HEK293 (cell line): ENCODE measurements at regions not wholly inside any gene's neighbourhood (a gene's known extent, or its start where the extent isn't known, plus 50 kb on each side); places are given as distances from the start of the nearest gene placed in this dataset.

Source experiments
- CTCF ChIA-PET: fragments of 350-600 bp; formaldehyde crosslinking; extraction: SDS; loops from one replicate; lab custom pipeline; 2021; ENCODE audit warnings: antibody characterized with exemption; lab: Yijun Ruan, JAX
- POLR2A ChIA-PET: fragments of 300-600 bp; formaldehyde crosslinking; extraction: SDS; loops from one replicate; lab custom pipeline; 2020; ENCODE audit warnings: antibody characterized with exemption, inconsistent platforms; lab: Yijun Ruan, JAX
- H3K27ac ChIP-seq: fragments of 200-500 bp; sonication (Bioruptor generic); 2 replicates; pipeline ENCODE4 v1.5.1; 2014; ENCODE audit warnings: low read depth, low read length, control low read depth, inconsistent platforms; ENCODE audit errors: extremely low read depth
- H3K36me3 ChIP-seq, 2 experiments: fragments of 200-500 bp in 1 of 2; sonication (Bioruptor generic) in 1 of 2; 1 replicate in 1 of 2; 2 replicates in 1 of 2; pipeline ENCODE4 v1.5.1; 2014 to 2017; ENCODE audit warnings: inconsistent platforms in 2 of 2, low read length in 2 of 2; ENCODE audit not compliant: control insufficient read depth in 2 of 2, insufficient read depth in 1 of 2
- H3K4me1 ChIP-seq: fragments of 200-500 bp; sonication (Bioruptor generic); 2 replicates; pipeline ENCODE4 v1.5.1; 2014; ENCODE audit warnings: mild to moderate bottlenecking, low read length, inconsistent platforms; ENCODE audit not compliant: control insufficient read depth, insufficient read depth
- H3K4me3 ChIP-seq: 2 replicates; pipeline ENCODE4 v1.5.1; 2011; ENCODE audit warnings: low read depth, mild to moderate bottlenecking, control low read depth, low read length, moderate library complexity
- H3K9me3 ChIP-seq: fragments of 200-500 bp; sonication (Bioruptor generic); 2 replicates; pipeline ENCODE4 v1.5.1; 2014; ENCODE audit warnings: low read depth, low read length, inconsistent platforms; ENCODE audit not compliant: control insufficient read depth, insufficient read depth
- GLIS2 ChIP-seq: fragments of 450-650 bp; formaldehyde crosslinking; IDR thresholded peaks from 2 replicates; pipeline ENCODE4 v1.5.1; 2016; ENCODE audit warnings: missing biosample characterization, missing genetic modification characterization
- KLF8 ChIP-seq: fragments of 450-650 bp; formaldehyde crosslinking; IDR thresholded peaks from 2 replicates; pipeline ENCODE4 v1.5.1; 2016; ENCODE audit warnings: missing biosample characterization, missing genetic modification characterization
- SCRT1 ChIP-seq: fragments of 450-650 bp; formaldehyde crosslinking; IDR thresholded peaks from 2 replicates; pipeline ENCODE4 v1.5.1; 2016; ENCODE audit warnings: missing biosample characterization, missing genetic modification characterization, borderline replicate concordance
- TRIM28 ChIP-seq: IDR thresholded peaks from 2 replicates; pipeline ENCODE4 v1.6.1; 2011; ENCODE audit warnings: low read length, control low read depth, borderline replicate concordance
- WT1 ChIP-seq: fragments of 450-650 bp; formaldehyde crosslinking; IDR thresholded peaks from 2 replicates; pipeline ENCODE4 v1.5.1; 2016; ENCODE audit warnings: missing biosample characterization, missing genetic modification characterization
- ZNF112 ChIP-seq: fragments of 450-650 bp; formaldehyde crosslinking; IDR thresholded peaks from 2 replicates; pipeline ENCODE4 v1.5.0; 2017; ENCODE audit warnings: missing biosample characterization, missing genetic modification characterization
- ZNF174 ChIP-seq: fragments of 450-650 bp; formaldehyde crosslinking; IDR thresholded peaks from 2 replicates; pipeline ENCODE4 v1.5.0; 2017; ENCODE audit warnings: missing biosample characterization, mild to moderate bottlenecking, missing genetic modification characterization
- ZNF19 ChIP-seq: fragments of 450-650 bp; formaldehyde crosslinking; IDR thresholded peaks from 2 replicates; pipeline ENCODE4; 2016; ENCODE audit warnings: missing biosample characterization, missing genetic modification characterization, low read depth
- ZNF266 ChIP-seq: fragments of 450-650 bp; formaldehyde crosslinking; IDR thresholded peaks from 2 replicates; pipeline ENCODE4 v1.5.1; 2016; ENCODE audit warnings: missing biosample characterization, missing genetic modification characterization, low read depth
- ZNF341 ChIP-seq: fragments of 450-650 bp; formaldehyde crosslinking; IDR thresholded peaks from 2 replicates; pipeline ENCODE4; 2016; ENCODE audit warnings: low read depth, missing biosample characterization, missing genetic modification characterization
- ZNF354C ChIP-seq: fragments of 450-650 bp; formaldehyde crosslinking; IDR thresholded peaks from 2 replicates; pipeline ENCODE4 v1.5.1; 2016; ENCODE audit warnings: missing biosample characterization, missing genetic modification characterization, low read depth, borderline replicate concordance
- ZNF37A ChIP-seq: fragments of 450-650 bp; IDR thresholded peaks from 2 replicates; pipeline ENCODE4 v1.5.1; 2018; ENCODE audit warnings: missing biosample characterization, missing genetic modification characterization
- ZNF560 ChIP-seq: fragments of 450-650 bp; formaldehyde crosslinking; IDR thresholded peaks from 2 replicates; pipeline ENCODE4 v1.5.1; 2017; ENCODE audit warnings: missing biosample characterization, missing genetic modification characterization, borderline replicate concordance
- ZNF645 ChIP-seq: fragments of 450-650 bp; formaldehyde crosslinking; IDR thresholded peaks from 2 replicates; pipeline ENCODE4; 2016; ENCODE audit warnings: missing biosample characterization, missing genetic modification characterization
- ZSCAN18 ChIP-seq: fragments of 450-650 bp; formaldehyde crosslinking; IDR thresholded peaks from 2 replicates; pipeline ENCODE4 v1.5.1; 2016; ENCODE audit warnings: missing biosample characterization, missing genetic modification characterization
- ZSCAN30 ChIP-seq: fragments of 450-650 bp; IDR thresholded peaks from 2 replicates; pipeline ENCODE4 v1.5.1; 2018; ENCODE audit warnings: missing biosample characterization, mild to moderate bottlenecking, missing genetic modification characterization, moderate library complexity
- TF ChIP-seq, protein P1 (sequence below): fragments of 450-650 bp; formaldehyde crosslinking; IDR thresholded peaks from 2 replicates; pipeline ENCODE4 v1.5.1; 2016; ENCODE audit warnings: missing biosample characterization, missing genetic modification characterization, borderline replicate concordance
- TF ChIP-seq, protein P2 (sequence below): fragments of 450-650 bp; formaldehyde crosslinking; IDR thresholded peaks from 2 replicates; pipeline ENCODE4 v1.5.1; 2016; ENCODE audit warnings: missing biosample characterization, missing genetic modification characterization
- TF ChIP-seq, protein P3 (sequence below): fragments of 450-650 bp; formaldehyde crosslinking; IDR thresholded peaks from 2 replicates; pipeline ENCODE4 v1.5.1; 2017; ENCODE audit warnings: missing biosample characterization, missing genetic modification characterization

DNA sequence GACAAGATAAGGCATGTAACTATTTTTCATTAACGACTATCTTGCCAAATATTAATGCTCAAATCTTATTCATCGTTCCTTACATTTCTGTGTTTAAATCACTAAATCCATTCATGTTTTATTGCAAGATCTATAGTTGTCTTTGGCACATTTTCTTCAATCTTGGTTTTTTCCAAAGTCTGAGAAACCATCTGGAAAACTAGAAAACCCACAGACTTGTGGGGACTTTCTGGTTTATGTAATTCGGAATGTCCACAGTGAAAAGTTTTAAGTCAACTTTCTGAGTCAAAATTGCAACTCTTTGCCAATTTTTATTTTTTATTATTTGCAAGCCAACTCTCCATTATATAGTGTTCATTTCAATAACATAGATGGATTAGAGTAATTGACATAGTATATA is 520.8 kb upstream of the ADAMTS5 start (continued):
- no peak for TF ChIP-seq TRIM28
- TF ChIP-seq ZNF266 (tag by site-specific recombination) = no peak
- TF ChIP-seq ZNF19 = no peak
- TF ChIP-seq WT1 (tag by site-specific recombination) = no peak
- TF ChIP-seq ZSCAN30 = no peak

- Histone ChIP-seq H3K36me3 (no peaks in the 10 kb centered on the region), H3K4me1 (no peaks in the 10 kb centered on the region), H3K9me3 (no peaks in the 10 kb centered on the region), H3K27ac (no peak overlapping the region), H3K4me3 (no peak overlapping the region)
- ChIA-PET CTCF (interaction anchor here (1.1 kb wide), 1 partner anchor 159 kb away, joined by 3 read pairs; no protein-coding TSS in a partner anchor), POLR2A (no interaction called here)
- TF ChIP-seq ZNF560 (tag by site-specific recombination) (no peak), ZNF174 (tag by site-specific recombination) (no peak), SCRT1 (tag by site-specific recombination) (no peak), ZNF354C (tag by site-specific recombination) (no peak)
Observed at GRCh38 chr21:27480841-27481261, 514.0 kb upstream of the ADAMTS5 start.

DNA sequence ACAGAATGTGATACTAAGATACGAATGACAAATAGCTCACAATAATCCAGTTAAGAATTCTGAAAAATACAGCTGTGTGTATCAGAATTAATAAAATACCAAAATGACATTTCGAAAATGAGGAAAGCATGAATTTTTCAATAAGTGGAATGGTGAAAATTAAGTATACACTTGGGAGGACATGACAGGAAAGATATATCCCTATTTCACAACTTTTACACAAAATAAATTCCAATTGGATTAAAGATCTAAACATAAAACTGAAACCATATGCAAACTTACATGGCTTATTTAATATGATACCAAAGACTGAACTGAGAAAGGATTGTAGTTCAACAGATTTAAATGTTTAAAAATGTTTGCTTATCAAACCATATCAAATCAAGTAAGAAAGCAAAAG is 510.4 kb upstream of the ADAMTS5 start:
- Histone ChIP-seq H3K4me1 (no peaks in the 10 kb centered on the region), H3K9me3 (no peaks in the 10 kb centered on the region), H3K27ac (no peak overlapping the region), H3K4me3 (no peak overlapping the region), H3K36me3 (no peaks in the 10 kb centered on the region)
- TF ChIP-seq ZNF112 = no peak
- TF ChIP-seq, protein P1, sequence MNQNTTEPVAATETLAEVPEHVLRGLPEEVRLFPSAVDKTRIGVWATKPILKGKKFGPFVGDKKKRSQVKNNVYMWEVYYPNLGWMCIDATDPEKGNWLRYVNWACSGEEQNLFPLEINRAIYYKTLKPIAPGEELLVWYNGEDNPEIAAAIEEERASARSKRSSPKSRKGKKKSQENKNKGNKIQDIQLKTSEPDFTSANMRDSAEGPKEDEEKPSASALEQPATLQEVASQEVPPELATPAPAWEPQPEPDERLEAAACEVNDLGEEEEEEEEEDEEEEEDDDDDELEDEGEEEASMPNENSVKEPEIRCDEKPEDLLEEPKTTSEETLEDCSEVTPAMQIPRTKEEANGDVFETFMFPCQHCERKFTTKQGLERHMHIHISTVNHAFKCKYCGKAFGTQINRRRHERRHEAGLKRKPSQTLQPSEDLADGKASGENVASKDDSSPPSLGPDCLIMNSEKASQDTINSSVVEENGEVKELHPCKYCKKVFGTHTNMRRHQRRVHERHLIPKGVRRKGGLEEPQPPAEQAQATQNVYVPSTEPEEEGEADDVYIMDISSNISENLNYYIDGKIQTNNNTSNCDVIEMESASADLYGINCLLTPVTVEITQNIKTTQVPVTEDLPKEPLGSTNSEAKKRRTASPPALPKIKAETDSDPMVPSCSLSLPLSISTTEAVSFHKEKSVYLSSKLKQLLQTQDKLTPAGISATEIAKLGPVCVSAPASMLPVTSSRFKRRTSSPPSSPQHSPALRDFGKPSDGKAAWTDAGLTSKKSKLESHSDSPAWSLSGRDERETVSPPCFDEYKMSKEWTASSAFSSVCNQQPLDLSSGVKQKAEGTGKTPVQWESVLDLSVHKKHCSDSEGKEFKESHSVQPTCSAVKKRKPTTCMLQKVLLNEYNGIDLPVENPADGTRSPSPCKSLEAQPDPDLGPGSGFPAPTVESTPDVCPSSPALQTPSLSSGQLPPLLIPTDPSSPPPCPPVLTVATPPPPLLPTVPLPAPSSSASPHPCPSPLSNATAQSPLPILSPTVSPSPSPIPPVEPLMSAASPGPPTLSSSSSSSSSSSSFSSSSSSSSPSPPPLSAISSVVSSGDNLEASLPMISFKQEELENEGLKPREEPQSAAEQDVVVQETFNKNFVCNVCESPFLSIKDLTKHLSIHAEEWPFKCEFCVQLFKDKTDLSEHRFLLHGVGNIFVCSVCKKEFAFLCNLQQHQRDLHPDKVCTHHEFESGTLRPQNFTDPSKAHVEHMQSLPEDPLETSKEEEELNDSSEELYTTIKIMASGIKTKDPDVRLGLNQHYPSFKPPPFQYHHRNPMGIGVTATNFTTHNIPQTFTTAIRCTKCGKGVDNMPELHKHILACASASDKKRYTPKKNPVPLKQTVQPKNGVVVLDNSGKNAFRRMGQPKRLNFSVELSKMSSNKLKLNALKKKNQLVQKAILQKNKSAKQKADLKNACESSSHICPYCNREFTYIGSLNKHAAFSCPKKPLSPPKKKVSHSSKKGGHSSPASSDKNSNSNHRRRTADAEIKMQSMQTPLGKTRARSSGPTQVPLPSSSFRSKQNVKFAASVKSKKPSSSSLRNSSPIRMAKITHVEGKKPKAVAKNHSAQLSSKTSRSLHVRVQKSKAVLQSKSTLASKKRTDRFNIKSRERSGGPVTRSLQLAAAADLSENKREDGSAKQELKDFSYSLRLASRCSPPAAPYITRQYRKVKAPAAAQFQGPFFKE (tag by site-specific recombination) = no peak
- no peak for TF ChIP-seq ZSCAN18
- POLR2A ChIA-PET = no interaction called here
- CTCF ChIA-PET = interaction anchor here (0.5 to 1.6 kb wide), 4 partner anchors 12 to 582 kb away, joined by 3 to 5 read pairs (median 4); no protein-coding TSS in a partner anchor

DNA sequence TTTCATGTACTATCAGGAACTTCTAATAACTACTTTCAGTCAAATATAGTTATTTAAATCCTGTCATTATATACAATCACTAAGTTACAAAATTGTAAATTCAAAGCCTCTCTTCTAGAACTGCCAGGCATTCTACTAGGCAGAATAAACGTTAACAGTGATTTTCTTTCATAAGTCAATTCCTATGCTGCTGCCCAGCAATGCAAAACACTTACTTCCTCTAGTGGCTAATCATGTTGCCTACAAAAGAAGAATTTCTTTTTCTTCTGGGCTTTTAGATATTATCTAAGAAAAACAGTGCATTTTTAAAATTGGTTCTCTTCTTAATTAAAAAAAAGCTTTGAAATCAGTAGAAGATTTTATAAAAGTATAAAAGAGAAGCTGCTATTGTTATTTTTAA is 509.8 kb upstream of the ADAMTS5 start:
- TF ChIP-seq ZNF341 (tag by site-specific recombination) = no peak
- no peak for TF ChIP-seq TRIM28
- TF ChIP-seq, protein P2, sequence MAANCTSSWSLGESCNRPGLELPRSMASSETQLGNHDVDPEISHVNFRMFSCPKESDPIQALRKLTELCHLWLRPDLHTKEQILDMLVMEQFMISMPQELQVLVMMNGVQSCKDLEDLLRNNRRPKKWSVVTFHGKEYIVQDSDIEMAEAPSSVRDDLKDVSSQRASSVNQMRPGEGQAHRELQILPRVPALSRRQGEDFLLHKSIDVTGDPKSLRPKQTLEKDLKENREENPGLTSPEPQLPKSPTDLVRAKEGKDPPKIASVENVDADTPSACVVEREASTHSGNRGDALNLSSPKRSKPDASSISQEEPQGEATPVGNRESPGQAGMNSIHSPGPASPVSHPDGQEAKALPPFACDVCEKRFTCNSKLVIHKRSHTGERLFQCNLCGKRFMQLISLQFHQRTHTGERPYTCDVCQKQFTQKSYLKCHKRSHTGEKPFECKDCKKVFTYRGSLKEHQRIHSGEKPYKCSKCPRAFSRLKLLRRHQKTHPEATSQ (tag by site-specific recombination) = no peak
- no peak for TF ChIP-seq GLIS2 (tag by site-specific recombination)
- TF ChIP-seq ZNF37A = no peak
- no peak for TF ChIP-seq KLF8 (tag by site-specific recombination)
- TF ChIP-seq, protein P3, sequence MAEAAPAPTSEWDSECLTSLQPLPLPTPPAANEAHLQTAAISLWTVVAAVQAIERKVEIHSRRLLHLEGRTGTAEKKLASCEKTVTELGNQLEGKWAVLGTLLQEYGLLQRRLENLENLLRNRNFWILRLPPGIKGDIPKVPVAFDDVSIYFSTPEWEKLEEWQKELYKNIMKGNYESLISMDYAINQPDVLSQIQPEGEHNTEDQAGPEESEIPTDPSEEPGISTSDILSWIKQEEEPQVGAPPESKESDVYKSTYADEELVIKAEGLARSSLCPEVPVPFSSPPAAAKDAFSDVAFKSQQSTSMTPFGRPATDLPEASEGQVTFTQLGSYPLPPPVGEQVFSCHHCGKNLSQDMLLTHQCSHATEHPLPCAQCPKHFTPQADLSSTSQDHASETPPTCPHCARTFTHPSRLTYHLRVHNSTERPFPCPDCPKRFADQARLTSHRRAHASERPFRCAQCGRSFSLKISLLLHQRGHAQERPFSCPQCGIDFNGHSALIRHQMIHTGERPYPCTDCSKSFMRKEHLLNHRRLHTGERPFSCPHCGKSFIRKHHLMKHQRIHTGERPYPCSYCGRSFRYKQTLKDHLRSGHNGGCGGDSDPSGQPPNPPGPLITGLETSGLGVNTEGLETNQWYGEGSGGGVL = no peak
- no peak for TF ChIP-seq ZNF645 (tag by site-specific recombination)

More for the DNA sequence above, 509.8 kb upstream of the ADAMTS5 start:
- no peaks in the 10 kb centered on the region for H3K4me1 ChIP-seq
- no peaks in the 10 kb centered on the region for H3K36me3 ChIP-seq
- H3K27ac ChIP-seq = no peak overlapping the region
- CTCF ChIA-PET = interaction anchor here (0.5 to 1.6 kb wide), 3 partner anchors 13 to 229 kb away, joined by 3 to 5 read pairs (median 4); no protein-coding TSS in a partner anchor
- H3K4me3 ChIP-seq = no peak overlapping the region
- no peaks in the 10 kb centered on the region for H3K9me3 ChIP-seq
- POLR2A ChIA-PET = no interaction called here
